Sigmoid colon (tissue), 6 donors: ENCODE measurements at regions not wholly inside any gene's neighbourhood (a gene's known extent, or its start where the extent isn't known, plus 50 kb on each side); places are given as distances from the start of the nearest gene placed in this dataset.

Experiments used
- DNase-seq: peaks from one replicate; pipeline ENCODE4 v3.0.0-alpha.2; 2019
- H3K27ac ChIP-seq, 4 donors: fragments of 200-600 bp; sonication (generic); one replicate each; pipeline ENCODE4 v1.5.1; 2016 to 2019; ENCODE audit warnings: mild to moderate bottlenecking in 1 of 4
- H3K27me3 ChIP-seq, 3 donors: fragments of 200-600 bp; sonication (generic); one replicate each; pipeline ENCODE4 v1.5.1; 2019; ENCODE audit warnings: mild to moderate bottlenecking in 1 of 3
- H3K36me3 ChIP-seq, 4 donors: fragments of 200-600 bp; sonication (generic); one replicate each; pipeline ENCODE4 v1.5.1; 2016 to 2019
- H3K4me1 ChIP-seq, 4 donors: fragments of 200-600 bp; sonication (generic); one replicate each; pipeline ENCODE4 v1.5.1; 2017 to 2019
- H3K4me3 ChIP-seq, 4 donors: fragments of 200-600 bp; sonication (generic); one replicate each; pipeline ENCODE4 v1.5.1; 2017 to 2019; ENCODE audit warnings: mild to moderate bottlenecking in 2 of 4, moderate library complexity in 1 of 4
- H3K9me3 ChIP-seq, 4 donors: fragments of 200-600 bp in 3 of 4; sonication (generic) in 3 of 4; one replicate each; pipeline versions ENCODE4 v1.5.1 to v1.6.1; 2013 to 2019
- CTCF ChIP-seq, 4 experiments: fragments of 450-650 bp in 3 of 4; fragments of 200-600 bp in 1 of 4; IDR thresholded peaks; one replicate each; pipeline ENCODE4 v1.5.1; 2016 to 2019; ENCODE audit warnings: antibody characterized with exemption in 4 of 4, mild to moderate bottlenecking in 3 of 4, moderate library complexity in 2 of 4
- EP300 ChIP-seq, 4 donors: sonication (generic); formaldehyde crosslinking; IDR thresholded peaks; one replicate each; pipeline ENCODE4 v1.6.1; 2017; ENCODE audit warnings: antibody characterized with exemption in 4 of 4
- POLR2A ChIP-seq, 2 donors: fragments of 450-650 bp; IDR thresholded peaks; one replicate each; pipeline ENCODE4 v1.6.1; 2016; ENCODE audit warnings: antibody characterized with exemption in 2 of 2, mild to moderate bottlenecking in 2 of 2, moderate library complexity in 2 of 2
- POLR2AphosphoS5 ChIP-seq, 4 donors: sonication (generic); formaldehyde crosslinking; IDR thresholded peaks; one replicate each; pipeline ENCODE4 v1.6.1; 2017; ENCODE audit warnings: antibody characterized with exemption in 4 of 4
- WGBS, 2 donors: extraction: QIAGEN DNeasy Blood & Tissue Kit; methylation state at CpG; one replicate each; pipeline ENCODE4 v1.1.7; 2013; 5-methylcytosine and 5-hydroxymethylcytosine counted together
- intact Hi-C: fragments of 100-400 bp; cut with DNase I; formaldehyde crosslinking; loops from one replicate; pipeline ENCODE4 v1.15.1; 2023
- donor health status: healthy with polysubstance abuse.
- donor health status: healthy.

GRCh38 chr6:89023591-89024441, 56.7 kb upstream of the PNRC1 start:
- peaks cover 0 to 45% (median 40%) of the 10 kb centered on the region in 4 donors for H3K4me1 ChIP-seq
- no peak overlapping the region for H3K4me3 ChIP-seq
- intact Hi-C loops: loop anchor here (1.0 to 5.0 kb wide), 3 partner anchors 11 to 123 kb away; partner anchors contain the start of gene PM20D2
- no peaks in the 10 kb centered on the region for H3K27me3 ChIP-seq
- peak; percentile 72 for DNase-seq
- H3K9me3 ChIP-seq: no peaks in the 10 kb centered on the region
- no peak for TF ChIP-seq CTCF (IDR thresholded peaks at IDR 0.05)
- TF ChIP-seq POLR2A (IDR thresholded peaks at IDR 0.05): no peak
- TF ChIP-seq EP300 (IDR thresholded peaks at IDR 0.05): peak in 3 of 4 donors; percentile 65 to 88 (median 85)
- TF ChIP-seq POLR2AphosphoS5 (IDR thresholded peaks at IDR 0.05): peak in 3 of 4 donors; percentile 44 to 78 (median 68)
- H3K27ac ChIP-seq: peak overlapping the region; percentile 78 to 89 (median 84)
- 82 to 85% methylated on average over 4 of the region's 4 CpGs for WGBS, 2 donors
- no peaks in the 10 kb centered on the region for H3K36me3 ChIP-seq

GRCh38 chr6:89022798-89023197, 57.8 kb upstream of the PNRC1 start:
- H3K4me1 ChIP-seq: peaks cover 0 to 43% (median 41%) of the 10 kb centered on the region in 4 donors
- no peak overlapping the region for H3K4me3 ChIP-seq
- H3K36me3 ChIP-seq: no peaks in the 10 kb centered on the region
- peak overlapping the region; percentile 78 to 89 (median 84) for H3K27ac ChIP-seq
- no peaks in the 10 kb centered on the region for H3K27me3 ChIP-seq
- no peaks in the 10 kb centered on the region for H3K9me3 ChIP-seq
- TF ChIP-seq CTCF (IDR thresholded peaks at IDR 0.05) (no peak), POLR2AphosphoS5 (IDR thresholded peaks at IDR 0.05) (peak; percentile 72 to 92 (median 88)), POLR2A (IDR thresholded peaks at IDR 0.05) (no peak), EP300 (IDR thresholded peaks at IDR 0.05) (peak; percentile 60 to 97 (median 95))
- DNase-seq: no peak
- intact Hi-C loops: loop anchor here (1.0 to 5.0 kb wide), 3 partner anchors 40 to 125 kb away; partner anchors contain the start of gene PM20D2

GRCh38 chr6:89021629-89022028, 58.2 kb upstream of the RNGTT start:
- H3K27me3 ChIP-seq: no peaks in the 10 kb centered on the region
- intact Hi-C loops: loop anchor here (1.0 to 5.0 kb wide), 3 partner anchors 39 to 126 kb away; partner anchors contain the start of gene PM20D2
- 73 to 85% methylated on average over 4 of the region's 4 CpGs for WGBS, 2 donors
- H3K9me3 ChIP-seq: no peaks in the 10 kb centered on the region
- peak overlapping the region; percentile 78 to 89 (median 84) for H3K27ac ChIP-seq
- peaks cover 0 to 43% (median 40%) of the 10 kb centered on the region in 4 donors for H3K4me1 ChIP-seq
- no peak for DNase-seq
- no peaks in the 10 kb centered on the region for H3K36me3 ChIP-seq
- no peak overlapping the region for H3K4me3 ChIP-seq
- TF ChIP-seq POLR2A (IDR thresholded peaks at IDR 0.05): no peak
- TF ChIP-seq EP300 (IDR thresholded peaks at IDR 0.05): no peak
- no peak for TF ChIP-seq CTCF (IDR thresholded peaks at IDR 0.05)
- no peak for TF ChIP-seq POLR2AphosphoS5 (IDR thresholded peaks at IDR 0.05)

GRCh38 chr6:89015971-89016370, 52.6 kb upstream of the RNGTT start:
- Histone ChIP-seq H3K36me3 (no peaks in the 10 kb centered on the region), H3K27me3 (no peaks in the 10 kb centered on the region), H3K27ac (no peak overlapping the region), H3K4me3 (no peak overlapping the region), H3K9me3 (no peaks in the 10 kb centered on the region), H3K4me1 (peaks cover 0 to 5% (median 1%) of the 10 kb centered on the region in 4 donors)
- no peak for DNase-seq
- intact Hi-C loops: no loop called here
- WGBS, 2 donors: 96 to 97% methylated on average over 2 of the region's 2 CpGs
- TF ChIP-seq EP300 (IDR thresholded peaks at IDR 0.05) (no peak), CTCF (IDR thresholded peaks at IDR 0.05) (no peak), POLR2AphosphoS5 (IDR thresholded peaks at IDR 0.05) (no peak), POLR2A (IDR thresholded peaks at IDR 0.05) (no peak)
